ENCODE measurements at regions not wholly inside any gene's neighbourhood (a gene's known extent, or its start where the extent isn't known, plus 50 kb on each side); places are given as distances from the start of the nearest gene placed in this dataset.
"Not testable (repeated sequence)": the region's sequence is repeated elsewhere in the genome, so short reads cannot be mapped to it uniquely, and the experiment has no call there.

- Histone ChIP-seq H3K27me3 (no peaks in the 10 kb centered on the region), H3K36me3 (no peaks in the 10 kb centered on the region), H3K27ac (no peak overlapping the region), H3K4me1 (no peaks in the 10 kb centered on the region), H3K9me3 (peaks cover 0 to 7% of the 10 kb centered on the region in 2 donors), H3K4me3 (no peak overlapping the region)
- intact Hi-C loops (cut with DNase I; ENCODE audit: low total_unique reads), result no loop called here
- TF ChIP-seq POLR2A (IDR thresholded peaks at IDR 0.05) (no peak), POLR2AphosphoS5 (IDR thresholded peaks at IDR 0.05) (no peak), CTCF (IDR thresholded peaks at IDR 0.05) (no peak)
- DNase-seq (ENCODE audit: low spot score in 2 of 2), result no peak
Observed at GRCh38 chr13:30061217-30061616, 210.8 kb upstream of the UBL3 start.

GRCh38 chr13:30058429-30058828, 208.0 kb upstream of the UBL3 start:
- Histone ChIP-seq H3K9me3 (peaks cover 0 to 7% of the 10 kb centered on the region in 2 donors), H3K4me3 (no peak overlapping the region), H3K27me3 (no peaks in the 10 kb centered on the region), H3K27ac (no peak overlapping the region), H3K36me3 (no peaks in the 10 kb centered on the region), H3K4me1 (no peaks in the 10 kb centered on the region)
- TF ChIP-seq POLR2A (IDR thresholded peaks at IDR 0.05) (no peak), CTCF (IDR thresholded peaks at IDR 0.05) (no peak), POLR2AphosphoS5 (IDR thresholded peaks at IDR 0.05) (no peak)
- DNase-seq (ENCODE audit: low spot score in 2 of 2), result no peak
- intact Hi-C loops (cut with DNase I; ENCODE audit: low total_unique reads), result no loop called here

- H3K4me3 ChIP-seq; H3K4me1 ChIP-seq; H3K36me3 ChIP-seq; DNase-seq (ENCODE audit: low spot score in 2 of 2); H3K9me3 ChIP-seq; intact Hi-C loops (cut with DNase I; ENCODE audit: low total_unique reads); H3K27me3 ChIP-seq; H3K27ac ChIP-seq: not testable (repeated sequence)
Observed at GRCh38 chr13:30054546-30054945, 204.1 kb upstream of the UBL3 start.

GRCh38 chr13:30053939-30054338, 203.5 kb upstream of the UBL3 start:
- H3K27me3 ChIP-seq, result no peaks in the 10 kb centered on the region
- H3K27ac ChIP-seq, result no peak overlapping the region
- H3K9me3 ChIP-seq, result peaks cover 0 to 7% of the 10 kb centered on the region in 2 donors
- DNase-seq (ENCODE audit: low spot score in 2 of 2), result no peak
- no peaks in the 10 kb centered on the region for H3K36me3 ChIP-seq
- intact Hi-C loops (cut with DNase I; ENCODE audit: low total_unique reads), result no loop called here
- TF ChIP-seq CTCF (IDR thresholded peaks at IDR 0.05), result no peak
- no peak for TF ChIP-seq POLR2A (IDR thresholded peaks at IDR 0.05)
- no peak for TF ChIP-seq POLR2AphosphoS5 (IDR thresholded peaks at IDR 0.05)
- no peaks in the 10 kb centered on the region for H3K4me1 ChIP-seq
- no peak overlapping the region for H3K4me3 ChIP-seq

- Histone ChIP-seq H3K27me3 (no peaks in the 10 kb centered on the region), H3K4me3 (no peak overlapping the region), H3K9me3 (no peaks in the 10 kb centered on the region), H3K27ac (no peak overlapping the region), H3K4me1 (no peaks in the 10 kb centered on the region), H3K36me3 (no peaks in the 10 kb centered on the region)
- DNase-seq (ENCODE audit: low spot score in 2 of 2), result no peak
- no peak for TF ChIP-seq POLR2A (IDR thresholded peaks at IDR 0.05)
- no peak for TF ChIP-seq POLR2AphosphoS5 (IDR thresholded peaks at IDR 0.05)
- TF ChIP-seq CTCF (IDR thresholded peaks at IDR 0.05), result no peak
- intact Hi-C loops (cut with DNase I; ENCODE audit: low total_unique reads), result no loop called here
Observed at GRCh38 chr13:30052120-30052519, 201.7 kb upstream of the UBL3 start.

GRCh38 chr13:30051531-30052060, 201.2 kb upstream of the UBL3 start:
- Histone ChIP-seq H3K27ac (no peak overlapping the region), H3K27me3 (no peaks in the 10 kb centered on the region), H3K4me1 (no peaks in the 10 kb centered on the region), H3K9me3 (no peaks in the 10 kb centered on the region), H3K36me3 (no peaks in the 10 kb centered on the region), H3K4me3 (no peak overlapping the region)
- intact Hi-C loops (cut with DNase I; ENCODE audit: low total_unique reads), result no loop called here
- no peak for TF ChIP-seq POLR2A (IDR thresholded peaks at IDR 0.05)
- TF ChIP-seq POLR2AphosphoS5 (IDR thresholded peaks at IDR 0.05), result no peak
- TF ChIP-seq CTCF (IDR thresholded peaks at IDR 0.05), result no peak
- no peak for DNase-seq (ENCODE audit: low spot score in 2 of 2)

Data from breast epithelium (tissue), 4 donors.